Peyer's patch (tissue), 4 donors: ENCODE measurements at regions not wholly inside any gene's neighbourhood (a gene's known extent, or its start where the extent isn't known, plus 50 kb on each side); places are given as distances from the start of the nearest gene placed in this dataset.

Source experiments
- CTCF ChIP-seq, 6 experiments: fragments of 450-650 bp in 4 of 6; fragments of 200-600 bp in 2 of 6; sonication (generic) in 1 of 6; IDR thresholded peaks; one replicate each; pipeline ENCODE4 v1.5.1; 2017 to 2019; ENCODE audit warnings: antibody characterized with exemption in 6 of 6, mild to moderate bottlenecking in 3 of 6, moderate library complexity in 1 of 6
- POLR2A ChIP-seq, 2 donors: fragments of 450-650 bp; IDR thresholded peaks; one replicate each; pipeline ENCODE4 v1.5.1; 2017; ENCODE audit warnings: antibody characterized with exemption in 2 of 2, mild to moderate bottlenecking in 2 of 2, moderate library complexity in 2 of 2

GRCh38 chr6:156189195-156189594 lies 588.0 kb upstream of the ARID1B start:
- TF ChIP-seq CTCF (IDR thresholded peaks at IDR 0.05) (no peak), POLR2A (IDR thresholded peaks at IDR 0.05) (no peak)
